Osteoblast (primary cell): ENCODE measurements at regions not wholly inside any gene's neighbourhood (a gene's known extent, or its start where the extent isn't known, plus 50 kb on each side); places are given as distances from the start of the nearest gene placed in this dataset.
"Not testable (repeated sequence)": the region's sequence is repeated elsewhere in the genome, so short reads cannot be mapped to it uniquely, and the experiment has no call there.

Experiments
- DNase-seq: peaks from one replicate; pipeline ENCODE4 v3.0.0; 2011; ENCODE audit warnings: low spot score, mixed read lengths; ENCODE audit not compliant: insufficient read length; ENCODE audit errors: missing footprints
- H2AFZ ChIP-seq: 2 replicates; pipeline ENCODE4 v1.6.0; 2011; ENCODE audit warnings: mild to moderate bottlenecking, low read length
- H3K27ac ChIP-seq: 2 replicates; pipeline ENCODE4 v1.5.1; 2011; ENCODE audit warnings: mild to moderate bottlenecking, low read depth, low read length, moderate library complexity
- H3K27me3 ChIP-seq: 2 replicates; pipeline ENCODE4 v1.6.0; 2012; ENCODE audit warnings: mild to moderate bottlenecking, control low read depth, inconsistent platforms, low read length, moderate library complexity; ENCODE audit not compliant: insufficient read depth
- H3K36me3 ChIP-seq: 2 replicates; pipeline ENCODE4 v1.5.1; 2011; ENCODE audit warnings: mild to moderate bottlenecking, low read length, control low read depth, moderate library complexity; ENCODE audit not compliant: insufficient read depth
- H3K4me1 ChIP-seq: 2 replicates; pipeline ENCODE4 v1.5.1; 2011; ENCODE audit warnings: mild to moderate bottlenecking, low read length, control low read depth, moderate library complexity; ENCODE audit not compliant: insufficient read depth
- H3K4me2 ChIP-seq: 2 replicates; pipeline ENCODE4 v1.6.0; 2011; ENCODE audit warnings: mild to moderate bottlenecking, low read length; ENCODE audit not compliant: insufficient read depth
- H3K4me3 ChIP-seq: fragments of 200-600 bp; sonication (generic); 3 replicates; pipeline ENCODE4 v1.5.1; 2012; ENCODE audit warnings: mild to moderate bottlenecking, low read length, inconsistent platforms; ENCODE audit not compliant: insufficient read depth
- H3K79me2 ChIP-seq: 2 replicates; pipeline ENCODE4 v1.6.0; 2012; ENCODE audit warnings: mild to moderate bottlenecking, low read length, control low read depth, inconsistent platforms; ENCODE audit not compliant: insufficient read depth
- H3K9me3 ChIP-seq: 2 replicates; pipeline ENCODE4 v1.5.1; 2011; ENCODE audit warnings: low read depth, low read length, control low read depth
- H4K20me1 ChIP-seq: 2 replicates; pipeline ENCODE4 v1.6.0; 2012; ENCODE audit warnings: mild to moderate bottlenecking, low read length, control low read depth; ENCODE audit not compliant: insufficient read depth
- CTCF ChIP-seq: IDR thresholded peaks from 2 replicates; pipeline ENCODE4 v1.5.1; 2011; ENCODE audit warnings: mild to moderate bottlenecking, low read depth, low read length, moderate library complexity; ENCODE audit errors: extremely low read depth

GRCh38 chr11:90491466-90491865 lies 268.6 kb upstream of the CHORDC1 start:
- Histone ChIP-seq H3K79me2 (no peaks in the 10 kb centered on the region), H3K9me3 (no peaks in the 10 kb centered on the region), H3K36me3 (no peaks in the 10 kb centered on the region), H3K4me3 (no peak overlapping the region), H3K4me1 (no peaks in the 10 kb centered on the region), H3K27ac (no peak overlapping the region), H3K27me3 (no peaks in the 10 kb centered on the region), H3K4me2 (no peak overlapping the region), H2AFZ (no peak overlapping the region), H4K20me1 (no peaks in the 10 kb centered on the region)
- no peak for DNase-seq
- TF ChIP-seq CTCF = no peak

- Histone ChIP-seq H3K4me1 (no peaks in the 10 kb centered on the region), H3K4me3 (no peak overlapping the region), H3K79me2 (no peaks in the 10 kb centered on the region), H3K9me3 (no peaks in the 10 kb centered on the region), H3K27ac (no peak overlapping the region), H3K4me2 (no peak overlapping the region), H2AFZ (no peak overlapping the region), H3K36me3 (no peaks in the 10 kb centered on the region), H3K27me3 (no peaks in the 10 kb centered on the region), H4K20me1 (no peaks in the 10 kb centered on the region)
- no peak for DNase-seq
- TF ChIP-seq CTCF = no peak
Measured at GRCh38 chr11:90476442-90477007, 253.7 kb upstream of the CHORDC1 start.

GRCh38 chr11:90468923-90469322 lies 246.1 kb upstream of the CHORDC1 start:
- Histone ChIP-seq H3K4me3 (no peak overlapping the region), H3K4me2 (no peak overlapping the region), H3K36me3 (no peaks in the 10 kb centered on the region), H2AFZ (no peak overlapping the region), H3K27ac (no peak overlapping the region), H4K20me1 (no peaks in the 10 kb centered on the region), H3K4me1 (no peaks in the 10 kb centered on the region), H3K79me2 (no peaks in the 10 kb centered on the region), H3K27me3 (no peaks in the 10 kb centered on the region), H3K9me3 (no peaks in the 10 kb centered on the region)
- DNase-seq = no peak
- TF ChIP-seq CTCF = no peak

GRCh38 chr11:90465553-90465952 lies 242.7 kb upstream of the CHORDC1 start:
- TF ChIP-seq CTCF = no peak
- no peaks in the 10 kb centered on the region for H3K4me1 ChIP-seq
- H3K36me3 ChIP-seq = no peaks in the 10 kb centered on the region
- H2AFZ ChIP-seq = no peak overlapping the region
- no peaks in the 10 kb centered on the region for H3K79me2 ChIP-seq
- no peaks in the 10 kb centered on the region for H4K20me1 ChIP-seq
- no peak overlapping the region for H3K4me2 ChIP-seq
- no peak overlapping the region for H3K4me3 ChIP-seq
- DNase-seq = no peak
- no peak overlapping the region for H3K27ac ChIP-seq
- no peaks in the 10 kb centered on the region for H3K27me3 ChIP-seq
- no peaks in the 10 kb centered on the region for H3K9me3 ChIP-seq

- not testable (repeated sequence) for H3K27me3 ChIP-seq, H4K20me1 ChIP-seq, DNase-seq, H3K36me3 ChIP-seq, H2AFZ ChIP-seq, H3K9me3 ChIP-seq, H3K27ac ChIP-seq, H3K79me2 ChIP-seq, H3K4me2 ChIP-seq, H3K4me1 ChIP-seq, H3K4me3 ChIP-seq
Measured at GRCh38 chr11:90455347-90455920, 232.6 kb upstream of the CHORDC1 start.
